DND-41 (cell line): ENCODE measurements at regions not wholly inside any gene's neighbourhood (a gene's known extent, or its start where the extent isn't known, plus 50 kb on each side); places are given as distances from the start of the nearest gene placed in this dataset.

ENCODE experiments used
- CTCF ChIP-seq: IDR thresholded peaks from 2 replicates; pipeline ENCODE4 v1.5.1; 2012; ENCODE audit warnings: borderline replicate concordance, low read length, moderate library complexity, mild to moderate bottlenecking; ENCODE audit not compliant: poor library complexity, severe bottlenecking; ENCODE audit errors: extremely low read depth
- EZH2 ChIP-seq: IDR thresholded peaks from 3 replicates; pipeline ENCODE4 v1.6.1; 2012; ENCODE audit warnings: borderline replicate concordance, low read depth, mild to moderate bottlenecking, moderate library complexity, low read length, inconsistent platforms; ENCODE audit not compliant: severe bottlenecking

- TF ChIP-seq CTCF, result no peak
- no peak for TF ChIP-seq EZH2
These were observed 163.6 kb upstream of the UMPS start for GRCh38 chr3:124566701-124567100.
